OCI-LY3 (cell line): ENCODE measurements at regions not wholly inside any gene's neighbourhood (a gene's known extent, or its start where the extent isn't known, plus 50 kb on each side); places are given as distances from the start of the nearest gene placed in this dataset.

Experiments
- H2AFZ ChIP-seq: fragments of 200-600, 300-600 bp; shearing (Covaris generic); 2 replicates; pipeline ENCODE4 v1.6.0; 2014; ENCODE audit warnings: antibody characterized with exemption, low read depth, low read length
- H3K27ac ChIP-seq: fragments of 200-600, 300-600 bp; sonication (generic); 2 replicates; pipeline ENCODE4 v1.5.1; 2014; ENCODE audit warnings: mild to moderate bottlenecking, low read length, moderate library complexity, mixed read lengths
- H3K27me3 ChIP-seq: fragments of 200-600, 300-600 bp; sonication (generic); 2 replicates; pipeline ENCODE4 v1.6.1; 2014; ENCODE audit warnings: low read depth, low read length, mixed read lengths
- H3K36me3 ChIP-seq: fragments of 200-600, 300-600 bp; sonication (generic); replicated peaks from 2 replicates; pipeline ENCODE3; 2014; ENCODE audit warnings: low read depth, low read length, mixed read lengths
- H3K4me1 ChIP-seq: fragments of 300-600, 200-600 bp; sonication (generic); 2 replicates; pipeline ENCODE4 v1.6.1; 2014; ENCODE audit warnings: low read length, mixed read lengths
- H3K4me2 ChIP-seq: fragments of 200-600, 300-600 bp; sonication (generic); 2 replicates; pipeline ENCODE4 v1.6.1; 2014; ENCODE audit warnings: low read length, mixed read lengths
- H3K4me3 ChIP-seq: fragments of 300-600, 200-600 bp; sonication (generic); 2 replicates; pipeline ENCODE4 v1.5.1; 2014; ENCODE audit warnings: antibody characterized with exemption, mild to moderate bottlenecking, low read length, moderate library complexity
- H3K79me2 ChIP-seq: fragments of 300-600, 200-600 bp; shearing (Covaris generic); 2 replicates; pipeline ENCODE4 v1.6.1; 2014; ENCODE audit warnings: mild to moderate bottlenecking, low read length, mixed read lengths
- H3K9ac ChIP-seq: fragments of 300-600, 200-600 bp; shearing (Covaris generic); 2 replicates; pipeline ENCODE4 v1.6.0; 2014; ENCODE audit warnings: mild to moderate bottlenecking, low read length, moderate library complexity
- H3K9me3 ChIP-seq: fragments of 200-600, 300-600 bp; shearing (Covaris generic); 2 replicates; pipeline ENCODE4 v1.6.1; 2014; ENCODE audit warnings: low read length, mixed read lengths; ENCODE audit not compliant: insufficient read depth
- H4K20me1 ChIP-seq: fragments of 200-600, 300-600 bp; sonication (generic); 2 replicates; pipeline ENCODE4 v1.6.1; 2016; ENCODE audit warnings: low read length, mixed read lengths; ENCODE audit not compliant: insufficient read depth
- EZH2phosphoT487 ChIP-seq: fragments of 200-600 bp; shearing (Covaris generic); IDR thresholded peaks from 2 replicates; pipeline ENCODE4 v1.6.1; 2018; ENCODE audit warnings: antibody characterized with exemption, mixed run types, low read depth
- TF ChIP-seq, protein P1 (sequence below): fragments of 200-600, 300-600 bp; sonication (generic); IDR thresholded peaks from 2 replicates; pipeline ENCODE4 v1.5.1; 2014; ENCODE audit warnings: antibody characterized with exemption, low read length, low read depth

DNA sequence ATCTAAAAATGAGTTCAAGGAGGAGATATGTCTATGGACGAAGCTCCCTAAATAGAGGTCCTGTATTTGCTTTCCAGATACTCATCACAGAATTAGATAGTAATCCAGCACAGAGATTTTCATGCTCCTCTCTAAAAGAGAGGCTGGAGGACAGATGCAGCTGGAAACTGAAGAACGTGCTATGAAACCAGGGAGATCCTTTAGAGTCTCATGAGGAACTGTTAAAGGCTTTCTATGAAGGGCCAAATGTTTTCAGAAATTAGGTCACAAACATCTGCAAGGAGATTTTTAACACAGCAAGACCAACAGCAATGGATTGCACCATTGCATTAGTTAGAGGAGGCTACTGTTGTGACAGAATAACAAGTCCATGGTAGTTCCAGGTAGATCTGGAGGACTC is 95.6 kb upstream of the ARHGAP20 start:
- H2AFZ ChIP-seq = no peak overlapping the region
- no peak overlapping the region for H3K4me3 ChIP-seq
- TF ChIP-seq, protein P1, sequence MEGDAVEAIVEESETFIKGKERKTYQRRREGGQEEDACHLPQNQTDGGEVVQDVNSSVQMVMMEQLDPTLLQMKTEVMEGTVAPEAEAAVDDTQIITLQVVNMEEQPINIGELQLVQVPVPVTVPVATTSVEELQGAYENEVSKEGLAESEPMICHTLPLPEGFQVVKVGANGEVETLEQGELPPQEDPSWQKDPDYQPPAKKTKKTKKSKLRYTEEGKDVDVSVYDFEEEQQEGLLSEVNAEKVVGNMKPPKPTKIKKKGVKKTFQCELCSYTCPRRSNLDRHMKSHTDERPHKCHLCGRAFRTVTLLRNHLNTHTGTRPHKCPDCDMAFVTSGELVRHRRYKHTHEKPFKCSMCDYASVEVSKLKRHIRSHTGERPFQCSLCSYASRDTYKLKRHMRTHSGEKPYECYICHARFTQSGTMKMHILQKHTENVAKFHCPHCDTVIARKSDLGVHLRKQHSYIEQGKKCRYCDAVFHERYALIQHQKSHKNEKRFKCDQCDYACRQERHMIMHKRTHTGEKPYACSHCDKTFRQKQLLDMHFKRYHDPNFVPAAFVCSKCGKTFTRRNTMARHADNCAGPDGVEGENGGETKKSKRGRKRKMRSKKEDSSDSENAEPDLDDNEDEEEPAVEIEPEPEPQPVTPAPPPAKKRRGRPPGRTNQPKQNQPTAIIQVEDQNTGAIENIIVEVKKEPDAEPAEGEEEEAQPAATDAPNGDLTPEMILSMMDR = no peak
- no peak for TF ChIP-seq EZH2phosphoT487
- H3K9ac ChIP-seq = no peak overlapping the region
- H3K79me2 ChIP-seq = no peaks in the 10 kb centered on the region
- H3K4me1 ChIP-seq = no peaks in the 10 kb centered on the region
- H3K27me3 ChIP-seq = peaks cover 13% of the 10 kb centered on the region
- H4K20me1 ChIP-seq = no peaks in the 10 kb centered on the region
- H3K36me3 ChIP-seq = no peaks in the 10 kb centered on the region
- no peak overlapping the region for H3K4me2 ChIP-seq
- H3K27ac ChIP-seq = no peak overlapping the region
- no peaks in the 10 kb centered on the region for H3K9me3 ChIP-seq

DNA sequence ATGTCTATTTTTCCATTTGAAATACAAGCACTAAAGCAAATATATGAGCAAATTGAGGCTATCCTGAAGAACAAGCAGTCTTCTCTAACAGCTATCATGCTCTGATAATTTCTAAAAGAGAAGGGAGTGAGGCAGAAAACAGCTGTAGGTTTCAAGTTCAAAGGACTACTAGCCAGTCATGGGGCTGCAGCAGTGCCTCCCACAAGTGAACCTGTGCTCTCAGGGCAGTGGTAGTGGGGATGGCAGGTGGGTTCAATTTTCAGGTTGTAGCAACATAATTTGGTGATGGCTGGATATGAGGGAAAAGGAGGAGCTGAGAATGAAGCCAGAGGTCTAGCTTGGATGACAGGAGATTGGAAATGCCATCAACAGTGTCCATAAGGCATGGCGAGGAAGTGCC is 93.5 kb upstream of the ARHGAP20 start:
- Histone ChIP-seq H3K27ac (no peak overlapping the region), H3K27me3 (peaks cover 13% of the 10 kb centered on the region), H3K4me1 (0 out of 2 replicates have a peak, but pooled peaks cover under 1% of the 10 kb centered on the region), H3K9ac (no peak overlapping the region), H3K79me2 (no peaks in the 10 kb centered on the region), H2AFZ (no peak overlapping the region), H3K4me2 (no peak overlapping the region), H3K4me3 (no peak overlapping the region), H4K20me1 (no peaks in the 10 kb centered on the region), H3K9me3 (no peaks in the 10 kb centered on the region), H3K36me3 (no peaks in the 10 kb centered on the region)
- TF ChIP-seq, protein P1 = no peak
- no peak for TF ChIP-seq EZH2phosphoT487

DNA sequence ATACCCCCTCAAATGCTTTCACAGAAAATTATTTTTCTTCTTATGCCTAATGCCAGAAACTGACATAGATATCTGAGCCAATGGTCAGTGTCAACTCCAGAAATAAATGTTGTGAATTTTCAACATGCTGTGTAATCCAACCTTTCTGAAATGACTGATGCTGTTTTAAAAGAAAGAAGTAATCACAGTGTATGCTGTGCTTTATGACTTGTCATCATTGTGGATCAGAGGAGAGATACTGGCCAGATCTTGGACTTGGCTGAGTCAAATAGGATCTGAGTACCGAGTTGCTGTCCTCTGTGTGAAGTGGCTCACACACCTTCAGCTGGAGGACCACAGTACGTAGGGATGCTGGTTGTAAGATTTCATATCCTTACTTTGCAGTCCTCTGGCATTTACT is 89.9 kb upstream of the ARHGAP20 start:
- Histone ChIP-seq H3K27ac (no peak overlapping the region), H3K27me3 (peaks cover 13% of the 10 kb centered on the region), H3K79me2 (no peaks in the 10 kb centered on the region), H3K9ac (no peak overlapping the region), H4K20me1 (no peaks in the 10 kb centered on the region), H3K4me1 (peaks cover 28% of the 10 kb centered on the region), H2AFZ (no peak overlapping the region), H3K4me2 (no peak overlapping the region), H3K36me3 (no peaks in the 10 kb centered on the region), H3K4me3 (no peak overlapping the region), H3K9me3 (no peaks in the 10 kb centered on the region)
- no peak for TF ChIP-seq EZH2phosphoT487
- TF ChIP-seq, protein P1 = no peak

DNA sequence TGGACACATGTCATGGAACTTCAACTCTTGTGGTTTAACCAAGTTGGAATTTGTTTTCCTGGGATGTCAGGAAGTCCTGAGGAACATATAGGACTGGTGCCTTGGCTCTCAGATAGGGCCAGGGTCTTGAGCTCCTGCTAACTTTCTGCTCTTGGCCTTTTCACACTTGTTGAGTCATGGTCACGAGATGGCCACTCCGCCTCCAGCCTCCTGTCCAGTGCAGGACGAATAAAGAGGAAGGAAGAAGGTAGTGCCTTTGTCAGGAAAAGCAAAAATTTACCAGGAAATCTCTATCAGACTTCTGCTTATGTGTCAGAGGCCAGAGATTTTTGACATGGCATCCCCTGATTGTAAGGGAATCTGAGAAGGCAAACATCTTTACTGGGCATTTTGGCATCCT is 89.1 kb upstream of the ARHGAP20 start:
- Histone ChIP-seq H3K27ac (no peak overlapping the region), H3K4me1 (peaks cover 31% of the 10 kb centered on the region), H3K79me2 (no peaks in the 10 kb centered on the region), H3K9me3 (no peaks in the 10 kb centered on the region), H3K36me3 (no peaks in the 10 kb centered on the region), H4K20me1 (no peaks in the 10 kb centered on the region), H3K9ac (no peak overlapping the region), H2AFZ (no peak overlapping the region), H3K4me2 (no peak overlapping the region), H3K4me3 (no peak overlapping the region), H3K27me3 (peaks cover 13% of the 10 kb centered on the region)
- TF ChIP-seq, protein P1 = no peak
